ENCODE measurements at regions not wholly inside any gene's neighbourhood (a gene's known extent, or its start where the extent isn't known, plus 50 kb on each side); places are given as distances from the start of the nearest gene placed in this dataset.
"Not testable (repeated sequence)": the region's sequence is repeated elsewhere in the genome, so short reads cannot be mapped to it uniquely, and the experiment has no call there.

GRCh38 chr1:187977298-187977697 is 1148.5 kb downstream of the PLA2G4A start:
- Histone ChIP-seq H3K36me3 (ENCODE audit: control insufficient read depth in 3 of 3, insufficient read depth in 3 of 3, low read length in 3 of 3) (no peaks in the 10 kb centered on the region), H3K27me3 (ENCODE audit: control insufficient read depth in 3 of 3, insufficient read depth in 3 of 3, low read length in 3 of 3) (no peaks in the 10 kb centered on the region), H3K9me3 (ENCODE audit: control insufficient read depth in 3 of 3, low read length in 3 of 3) (no peaks in the 10 kb centered on the region), H3K27ac (ENCODE audit: low read depth, low read length) (no peak overlapping the region), H3K4me1 (ENCODE audit: control insufficient read depth in 3 of 3, insufficient read depth in 3 of 3, low read length in 3 of 3) (no peaks in the 10 kb centered on the region), H3K4me3 (ENCODE audit: low read length in 3 of 3) (no peak overlapping the region), H3K9ac (ENCODE audit: low read depth in 1 of 3, low read length in 3 of 3) (no peak overlapping the region)

DNA sequence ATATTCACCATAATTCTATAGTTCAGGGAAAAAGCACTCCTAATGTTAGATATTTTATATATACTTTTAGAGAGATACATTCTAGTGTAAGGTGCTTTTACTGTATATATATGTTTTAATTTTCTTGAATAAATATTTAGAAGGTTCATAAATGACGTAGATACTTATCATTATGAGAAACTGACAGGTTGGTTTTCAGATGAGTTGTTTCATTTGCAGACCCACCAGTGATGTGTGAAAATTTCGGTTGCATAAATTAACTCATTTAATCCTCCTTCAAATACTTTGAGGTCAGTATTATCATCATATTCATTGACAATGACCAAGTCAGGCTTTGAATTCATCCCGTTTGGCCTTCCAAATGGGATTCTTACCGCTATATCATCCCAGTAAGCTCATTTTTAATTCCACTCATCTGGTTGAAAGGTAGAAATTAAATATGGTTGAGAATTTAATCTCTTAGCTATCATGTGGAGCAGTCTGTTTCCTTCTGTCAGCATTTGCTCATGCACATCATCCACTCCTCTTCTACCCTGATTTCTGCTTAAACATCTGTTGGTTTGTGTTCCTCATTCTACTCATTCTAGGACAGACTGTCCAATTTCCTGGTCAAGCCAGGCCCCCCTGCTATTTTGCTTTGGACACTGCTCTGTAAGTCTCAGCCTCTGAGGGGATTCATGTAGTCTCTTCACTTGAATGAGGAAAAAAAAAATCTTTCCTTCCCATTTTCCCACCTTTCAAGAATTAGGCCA is 1156.6 kb downstream of the PLA2G4A start:
- no peaks in the 10 kb centered on the region for H3K4me1 ChIP-seq (ENCODE audit: control insufficient read depth in 3 of 3, insufficient read depth in 3 of 3, low read length in 3 of 3)
- H3K4me3 ChIP-seq (ENCODE audit: low read length in 3 of 3) = no peak overlapping the region
- no peak overlapping the region for H3K9ac ChIP-seq (ENCODE audit: low read depth in 1 of 3, low read length in 3 of 3)
- H3K27me3 ChIP-seq (ENCODE audit: control insufficient read depth in 3 of 3, insufficient read depth in 3 of 3, low read length in 3 of 3) = no peaks in the 10 kb centered on the region
- no peaks in the 10 kb centered on the region for H3K36me3 ChIP-seq (ENCODE audit: control insufficient read depth in 3 of 3, insufficient read depth in 3 of 3, low read length in 3 of 3)
- no peak overlapping the region for H3K27ac ChIP-seq (ENCODE audit: low read depth, low read length)
- H3K9me3 ChIP-seq (ENCODE audit: control insufficient read depth in 3 of 3, low read length in 3 of 3) = no peaks in the 10 kb centered on the region

DNA sequence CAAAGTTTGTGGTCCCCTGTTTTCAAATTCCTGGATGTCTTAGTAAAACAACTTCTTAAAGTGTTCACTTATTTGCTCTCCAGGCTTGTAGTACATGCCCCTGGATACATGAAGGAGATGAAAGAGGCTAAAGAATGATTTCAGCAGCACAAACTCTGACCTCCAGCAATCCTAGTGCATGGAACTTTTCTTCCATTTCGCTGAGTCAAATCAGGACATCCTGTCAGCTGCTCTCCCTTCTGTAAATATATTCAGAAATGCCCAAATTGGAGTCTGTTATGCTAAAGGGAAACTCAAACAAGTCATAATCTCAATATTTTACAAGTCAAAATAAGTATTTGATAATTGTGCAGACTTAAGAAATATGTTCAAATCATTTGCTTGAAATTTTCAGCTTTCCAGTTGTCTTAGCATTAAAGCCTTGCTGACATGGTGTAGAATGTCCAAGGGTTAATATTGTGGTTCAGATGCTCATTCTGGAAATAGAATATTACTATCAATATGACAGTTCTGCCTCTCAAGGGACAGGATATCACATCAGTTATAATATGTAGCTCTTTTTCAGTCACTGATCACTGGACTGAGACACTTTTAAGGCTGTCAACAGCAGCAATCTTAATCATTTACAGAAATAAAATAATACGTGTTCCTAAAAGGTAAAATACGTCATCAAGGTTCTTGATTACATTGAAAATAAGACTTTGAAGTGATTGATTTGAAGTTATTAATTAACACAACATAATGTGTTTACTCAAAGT is 1157.3 kb downstream of the PLA2G4A start:
- H3K4me3 ChIP-seq (ENCODE audit: low read length in 3 of 3) = no peak overlapping the region
- no peaks in the 10 kb centered on the region for H3K27me3 ChIP-seq (ENCODE audit: control insufficient read depth in 3 of 3, insufficient read depth in 3 of 3, low read length in 3 of 3)
- H3K9ac ChIP-seq (ENCODE audit: low read depth in 1 of 3, low read length in 3 of 3) = no peak overlapping the region
- H3K9me3 ChIP-seq (ENCODE audit: control insufficient read depth in 3 of 3, low read length in 3 of 3) = no peaks in the 10 kb centered on the region
- H3K36me3 ChIP-seq (ENCODE audit: control insufficient read depth in 3 of 3, insufficient read depth in 3 of 3, low read length in 3 of 3) = no peaks in the 10 kb centered on the region
- H3K27ac ChIP-seq (ENCODE audit: low read depth, low read length) = no peak overlapping the region
- H3K4me1 ChIP-seq (ENCODE audit: control insufficient read depth in 3 of 3, insufficient read depth in 3 of 3, low read length in 3 of 3) = no peaks in the 10 kb centered on the region

GRCh38 chr1:187987236-187987776 is 1158.6 kb downstream of the PLA2G4A start:
- no peaks in the 10 kb centered on the region for H3K4me1 ChIP-seq (ENCODE audit: control insufficient read depth in 3 of 3, insufficient read depth in 3 of 3, low read length in 3 of 3)
- no peak overlapping the region for H3K27ac ChIP-seq (ENCODE audit: low read depth, low read length)
- H3K9me3 ChIP-seq (ENCODE audit: control insufficient read depth in 3 of 3, low read length in 3 of 3) = no peaks in the 10 kb centered on the region
- H3K4me3 ChIP-seq (ENCODE audit: low read length in 3 of 3) = no peak overlapping the region
- no peaks in the 10 kb centered on the region for H3K27me3 ChIP-seq (ENCODE audit: control insufficient read depth in 3 of 3, insufficient read depth in 3 of 3, low read length in 3 of 3)
- no peak overlapping the region for H3K9ac ChIP-seq (ENCODE audit: low read depth in 1 of 3, low read length in 3 of 3)
- H3K36me3 ChIP-seq (ENCODE audit: control insufficient read depth in 3 of 3, insufficient read depth in 3 of 3, low read length in 3 of 3) = no peaks in the 10 kb centered on the region

GRCh38 chr1:187991944-187992343 is 1163.2 kb downstream of the PLA2G4A start:
- Histone ChIP-seq H3K4me1 (ENCODE audit: control insufficient read depth in 3 of 3, insufficient read depth in 3 of 3, low read length in 3 of 3) (no peaks in the 10 kb centered on the region), H3K4me3 (ENCODE audit: low read length in 3 of 3) (no peak overlapping the region), H3K27ac (ENCODE audit: low read depth, low read length) (no peak overlapping the region), H3K27me3 (ENCODE audit: control insufficient read depth in 3 of 3, insufficient read depth in 3 of 3, low read length in 3 of 3) (no peaks in the 10 kb centered on the region), H3K9me3 (ENCODE audit: control insufficient read depth in 3 of 3, low read length in 3 of 3) (no peaks in the 10 kb centered on the region), H3K36me3 (ENCODE audit: control insufficient read depth in 3 of 3, insufficient read depth in 3 of 3, low read length in 3 of 3) (no peaks in the 10 kb centered on the region), H3K9ac (ENCODE audit: low read depth in 1 of 3, low read length in 3 of 3) (no peak overlapping the region)

DNA sequence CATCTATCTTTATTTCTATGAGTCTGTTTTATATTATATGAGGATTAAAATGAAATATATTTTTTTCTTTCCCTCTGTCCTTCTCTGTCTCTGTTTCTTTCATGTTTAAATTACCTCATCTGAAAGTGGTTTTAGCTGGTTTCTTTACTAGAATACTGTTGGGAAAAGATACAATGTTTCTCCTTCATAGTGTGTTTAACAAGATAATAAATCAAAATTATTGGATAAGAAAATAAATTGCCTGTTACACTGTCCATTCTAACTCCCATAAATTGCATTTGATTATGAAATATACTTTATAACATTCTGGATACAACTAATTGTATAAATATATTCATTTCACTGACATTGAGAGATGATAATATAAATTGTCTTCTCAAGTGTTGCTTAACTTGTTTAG is 1168.0 kb downstream of the PLA2G4A start:
- no peaks in the 10 kb centered on the region for H3K36me3 ChIP-seq (ENCODE audit: control insufficient read depth in 3 of 3, insufficient read depth in 3 of 3, low read length in 3 of 3)
- H3K9me3 ChIP-seq (ENCODE audit: control insufficient read depth in 3 of 3, low read length in 3 of 3) = no peaks in the 10 kb centered on the region
- H3K4me3 ChIP-seq (ENCODE audit: low read length in 3 of 3) = no peak overlapping the region
- no peaks in the 10 kb centered on the region for H3K27me3 ChIP-seq (ENCODE audit: control insufficient read depth in 3 of 3, insufficient read depth in 3 of 3, low read length in 3 of 3)
- no peak overlapping the region for H3K27ac ChIP-seq (ENCODE audit: low read depth, low read length)
- H3K4me1 ChIP-seq (ENCODE audit: control insufficient read depth in 3 of 3, insufficient read depth in 3 of 3, low read length in 3 of 3) = no peaks in the 10 kb centered on the region
- H3K9ac ChIP-seq (ENCODE audit: low read depth in 1 of 3, low read length in 3 of 3) = no peak overlapping the region

DNA sequence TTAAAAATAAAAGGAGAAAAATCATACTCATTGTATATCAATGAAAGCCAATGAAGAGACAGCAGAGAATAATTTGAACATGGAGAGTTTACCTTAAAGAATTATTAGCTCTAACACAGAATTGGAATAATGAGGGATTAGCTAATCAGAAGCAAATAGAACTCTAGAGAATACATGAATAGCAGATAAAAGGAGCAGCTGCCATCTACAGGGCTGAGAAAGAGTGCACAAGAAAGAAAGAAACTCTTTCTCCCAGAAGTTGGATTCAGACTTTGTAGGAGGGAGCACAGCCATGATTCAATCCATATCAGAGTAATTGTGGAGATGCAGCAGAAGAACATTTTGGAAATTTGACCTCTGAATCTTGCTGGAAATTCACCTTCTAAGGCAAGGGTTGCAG is 1171.2 kb downstream of the PLA2G4A start:
- no peak overlapping the region for H3K4me3 ChIP-seq (ENCODE audit: low read length in 3 of 3)
- no peaks in the 10 kb centered on the region for H3K4me1 ChIP-seq (ENCODE audit: control insufficient read depth in 3 of 3, insufficient read depth in 3 of 3, low read length in 3 of 3)
- no peaks in the 10 kb centered on the region for H3K36me3 ChIP-seq (ENCODE audit: control insufficient read depth in 3 of 3, insufficient read depth in 3 of 3, low read length in 3 of 3)
- H3K27me3 ChIP-seq (ENCODE audit: control insufficient read depth in 3 of 3, insufficient read depth in 3 of 3, low read length in 3 of 3) = no peaks in the 10 kb centered on the region
- H3K9me3 ChIP-seq (ENCODE audit: control insufficient read depth in 3 of 3, low read length in 3 of 3) = no peaks in the 10 kb centered on the region
- H3K27ac ChIP-seq (ENCODE audit: low read depth, low read length) = no peak overlapping the region
- H3K9ac ChIP-seq (ENCODE audit: low read depth in 1 of 3, low read length in 3 of 3) = no peak overlapping the region

GRCh38 chr1:188003687-188004086 is 1174.9 kb downstream of the PLA2G4A start:
- H3K9me3 ChIP-seq (ENCODE audit: control insufficient read depth in 3 of 3, low read length in 3 of 3); H3K36me3 ChIP-seq (ENCODE audit: control insufficient read depth in 3 of 3, insufficient read depth in 3 of 3, low read length in 3 of 3); H3K4me3 ChIP-seq (ENCODE audit: low read length in 3 of 3); H3K9ac ChIP-seq (ENCODE audit: low read depth in 1 of 3, low read length in 3 of 3); H3K27ac ChIP-seq (ENCODE audit: low read depth, low read length); H3K27me3 ChIP-seq (ENCODE audit: control insufficient read depth in 3 of 3, insufficient read depth in 3 of 3, low read length in 3 of 3); H3K4me1 ChIP-seq (ENCODE audit: control insufficient read depth in 3 of 3, insufficient read depth in 3 of 3, low read length in 3 of 3): not testable (repeated sequence)

DNA sequence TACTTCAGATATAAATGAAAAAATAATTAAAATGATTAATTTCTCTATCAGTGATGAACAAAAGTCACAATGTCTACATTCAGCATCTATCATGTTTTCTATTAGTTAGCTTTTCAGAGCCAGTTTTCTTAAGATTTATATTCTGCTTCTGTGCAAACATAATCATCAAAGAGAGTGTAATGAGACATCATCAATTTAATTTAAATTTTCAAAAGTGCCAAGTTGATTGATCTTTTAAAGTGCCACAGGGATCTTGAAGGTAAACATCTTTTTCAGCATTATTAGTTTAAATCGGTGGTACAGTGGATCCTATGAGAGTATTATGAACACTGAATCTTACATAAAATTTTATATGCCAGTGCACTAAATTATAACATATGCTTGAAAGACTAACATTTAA is 1176.1 kb downstream of the PLA2G4A start:
- Histone ChIP-seq H3K9me3 (ENCODE audit: control insufficient read depth in 3 of 3, low read length in 3 of 3) (no peaks in the 10 kb centered on the region), H3K4me1 (ENCODE audit: control insufficient read depth in 3 of 3, insufficient read depth in 3 of 3, low read length in 3 of 3) (no peaks in the 10 kb centered on the region), H3K36me3 (ENCODE audit: control insufficient read depth in 3 of 3, insufficient read depth in 3 of 3, low read length in 3 of 3) (no peaks in the 10 kb centered on the region), H3K9ac (ENCODE audit: low read depth in 1 of 3, low read length in 3 of 3) (no peak overlapping the region), H3K27ac (ENCODE audit: low read depth, low read length) (no peak overlapping the region), H3K4me3 (ENCODE audit: low read length in 3 of 3) (no peak overlapping the region), H3K27me3 (ENCODE audit: control insufficient read depth in 3 of 3, insufficient read depth in 3 of 3, low read length in 3 of 3) (no peaks in the 10 kb centered on the region)

DNA sequence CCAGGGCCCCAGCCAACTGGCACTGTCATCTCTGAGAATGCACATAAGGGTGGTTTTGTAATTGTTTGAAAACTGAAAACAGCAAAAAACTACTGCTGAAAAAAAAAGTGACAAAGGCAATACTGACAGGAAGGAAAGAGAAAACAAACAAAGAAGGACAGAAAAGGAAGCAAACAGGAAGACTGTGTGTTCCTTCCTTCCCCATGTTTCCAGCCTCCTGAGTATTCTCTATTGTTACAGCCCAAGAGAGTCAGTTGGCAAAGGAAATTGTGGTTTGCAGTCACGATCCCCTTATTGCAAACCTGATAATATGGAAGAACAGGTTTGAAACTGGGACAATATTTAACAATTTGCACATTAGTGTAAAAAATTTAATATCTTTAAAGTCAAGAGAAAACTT is 1177.6 kb downstream of the PLA2G4A start:
- no peaks in the 10 kb centered on the region for H3K36me3 ChIP-seq (ENCODE audit: control insufficient read depth in 3 of 3, insufficient read depth in 3 of 3, low read length in 3 of 3)
- no peaks in the 10 kb centered on the region for H3K4me1 ChIP-seq (ENCODE audit: control insufficient read depth in 3 of 3, insufficient read depth in 3 of 3, low read length in 3 of 3)
- H3K27me3 ChIP-seq (ENCODE audit: control insufficient read depth in 3 of 3, insufficient read depth in 3 of 3, low read length in 3 of 3) = no peaks in the 10 kb centered on the region
- H3K9ac ChIP-seq (ENCODE audit: low read depth in 1 of 3, low read length in 3 of 3) = no peak overlapping the region
- H3K9me3 ChIP-seq (ENCODE audit: control insufficient read depth in 3 of 3, low read length in 3 of 3) = no peaks in the 10 kb centered on the region
- no peak overlapping the region for H3K27ac ChIP-seq (ENCODE audit: low read depth, low read length)
- H3K4me3 ChIP-seq (ENCODE audit: low read length in 3 of 3) = no peak overlapping the region

All from skeletal muscle tissue (tissue), 3 donors.